ENCODE measurements at regions not wholly inside any gene's neighbourhood (a gene's known extent, or its start where the extent isn't known, plus 50 kb on each side); places are given as distances from the start of the nearest gene placed in this dataset.

DNA sequence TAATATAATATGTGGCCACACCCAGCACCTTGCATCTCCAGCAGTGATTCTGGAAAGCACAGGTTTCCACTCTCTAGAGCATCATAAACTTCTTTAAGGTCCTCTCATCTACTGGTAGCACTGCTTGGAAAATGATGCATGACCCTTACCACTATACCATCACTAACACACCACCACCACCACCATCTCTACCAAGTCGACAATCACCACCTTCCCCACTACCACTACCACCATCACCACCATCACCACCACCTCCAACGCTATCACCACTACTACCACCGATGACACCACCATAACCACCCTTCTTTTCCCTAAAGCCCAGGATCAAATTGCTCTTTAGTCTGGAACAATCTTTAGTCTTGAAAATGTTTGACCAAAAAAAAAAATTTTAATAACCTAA, 390.4 kb downstream of the SUCLA2 start:
- no peak for ATAC-seq (ENCODE audit: low read depth)
- no peak for TF ChIP-seq EZH2 (IDR thresholded peaks at IDR 0.05; ENCODE audit: borderline replicate concordance, insufficient read depth, low read depth, low read length, poor library complexity, severe bottlenecking)
- TF ChIP-seq, protein P1, sequence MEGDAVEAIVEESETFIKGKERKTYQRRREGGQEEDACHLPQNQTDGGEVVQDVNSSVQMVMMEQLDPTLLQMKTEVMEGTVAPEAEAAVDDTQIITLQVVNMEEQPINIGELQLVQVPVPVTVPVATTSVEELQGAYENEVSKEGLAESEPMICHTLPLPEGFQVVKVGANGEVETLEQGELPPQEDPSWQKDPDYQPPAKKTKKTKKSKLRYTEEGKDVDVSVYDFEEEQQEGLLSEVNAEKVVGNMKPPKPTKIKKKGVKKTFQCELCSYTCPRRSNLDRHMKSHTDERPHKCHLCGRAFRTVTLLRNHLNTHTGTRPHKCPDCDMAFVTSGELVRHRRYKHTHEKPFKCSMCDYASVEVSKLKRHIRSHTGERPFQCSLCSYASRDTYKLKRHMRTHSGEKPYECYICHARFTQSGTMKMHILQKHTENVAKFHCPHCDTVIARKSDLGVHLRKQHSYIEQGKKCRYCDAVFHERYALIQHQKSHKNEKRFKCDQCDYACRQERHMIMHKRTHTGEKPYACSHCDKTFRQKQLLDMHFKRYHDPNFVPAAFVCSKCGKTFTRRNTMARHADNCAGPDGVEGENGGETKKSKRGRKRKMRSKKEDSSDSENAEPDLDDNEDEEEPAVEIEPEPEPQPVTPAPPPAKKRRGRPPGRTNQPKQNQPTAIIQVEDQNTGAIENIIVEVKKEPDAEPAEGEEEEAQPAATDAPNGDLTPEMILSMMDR (IDR thresholded peaks at IDR 0.05), result no peak
- H3K27me3 ChIP-seq (replicated peaks in 1 of 4; ENCODE audit: control extremely low read depth in 1 of 4, control insufficient read depth in 3 of 4, insufficient read depth in 4 of 4, low read length in 3 of 4), result no peaks in the 10 kb centered on the region
- no peaks in the 10 kb centered on the region for H3K36me3 ChIP-seq (replicated peaks in 1 of 2; ENCODE audit: control extremely low read depth in 1 of 2, control insufficient read depth in 1 of 2, extremely low read depth in 1 of 2, insufficient read depth in 2 of 2, low read length in 1 of 2)
- H3K27ac ChIP-seq (ENCODE audit: low read length in 2 of 2), result no peak overlapping the region
- no peak for DNase-seq
- no peak overlapping the region for H3K4me3 ChIP-seq (ENCODE audit: control extremely low read depth in 1 of 5, extremely low read depth in 1 of 5, insufficient read depth in 1 of 5, low read depth in 2 of 5, low read length in 4 of 5)
- Mint-ChIP-seq H3K4me1 (no peaks in the 10 kb centered on the region), H3K4me3 (no peak overlapping the region), H3K27ac (no peak overlapping the region), H3K9me3 (ENCODE audit: insufficient read depth) (no peaks in the 10 kb centered on the region), H3K27me3 (no peaks in the 10 kb centered on the region)
- intact Hi-C loops (cut with micrococcal nuclease), result no loop called here
- no peaks in the 10 kb centered on the region for H3K4me1 ChIP-seq (ENCODE audit: control insufficient read depth in 2 of 2, insufficient read depth in 2 of 2, low read length in 2 of 2)
- H3K9ac ChIP-seq (ENCODE audit: low read length), result no peak overlapping the region
- no peak overlapping the region for H2AFZ ChIP-seq (ENCODE audit: insufficient read depth, low read depth, low read length, poor library complexity, severe bottlenecking)
- CTCF ChIA-PET, result no interaction called here
- POLR2A ChIA-PET, result no interaction called here
- H3K9me3 ChIP-seq (ENCODE audit: control extremely low read depth in 1 of 3, control insufficient read depth in 2 of 3, insufficient read depth in 1 of 3, low read length in 2 of 3), result no peaks in the 10 kb centered on the region
- WGBS (ENCODE audit: insufficient coverage), result 96% methylated on average over 3 of the region's 3 CpGs
- no peaks in the 10 kb centered on the region for H3K79me2 ChIP-seq (ENCODE audit: control insufficient read depth, insufficient read depth, low read length)
- H3K4me2 ChIP-seq (replicated peaks; ENCODE audit: low read depth, low read length, poor library complexity, severe bottlenecking), result no peak overlapping the region
- H4K20me1 ChIP-seq (ENCODE audit: control insufficient read depth, insufficient read depth, low read length, poor library complexity, severe bottlenecking), result no peaks in the 10 kb centered on the region

DNA sequence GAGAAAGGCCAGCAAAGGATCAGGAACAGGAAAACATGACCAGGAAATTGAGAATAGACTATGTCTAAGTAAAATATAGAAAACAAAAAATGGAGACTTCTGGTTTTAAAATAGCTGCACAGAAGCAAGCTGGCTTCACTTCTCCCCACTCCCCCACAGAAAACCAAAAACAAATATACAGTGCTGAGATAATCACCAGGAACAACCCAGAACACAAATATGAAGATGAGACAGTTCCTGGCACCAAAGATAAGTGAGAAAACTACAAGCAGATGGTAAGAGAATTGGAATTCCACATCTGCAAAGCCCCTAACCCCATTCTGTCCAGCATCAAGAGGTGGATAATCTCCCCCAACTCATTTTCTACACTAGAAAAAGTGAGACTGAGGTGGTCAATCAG, 397.7 kb downstream of the SUCLA2 start:
- Histone ChIP-seq H3K79me2 (ENCODE audit: control insufficient read depth, insufficient read depth, low read length) (no peaks in the 10 kb centered on the region), H3K9me3 (ENCODE audit: control extremely low read depth in 1 of 3, control insufficient read depth in 2 of 3, insufficient read depth in 1 of 3, low read length in 2 of 3) (no peaks in the 10 kb centered on the region), H3K4me3 (ENCODE audit: control extremely low read depth in 1 of 5, extremely low read depth in 1 of 5, insufficient read depth in 1 of 5, low read depth in 2 of 5, low read length in 4 of 5) (no peak overlapping the region), H2AFZ (ENCODE audit: insufficient read depth, low read depth, low read length, poor library complexity, severe bottlenecking) (no peak overlapping the region), H3K4me1 (ENCODE audit: control insufficient read depth in 2 of 2, insufficient read depth in 2 of 2, low read length in 2 of 2) (no peaks in the 10 kb centered on the region), H3K9ac (ENCODE audit: low read length) (no peak overlapping the region), H3K27ac (ENCODE audit: low read length in 2 of 2) (no peak overlapping the region), H4K20me1 (ENCODE audit: control insufficient read depth, insufficient read depth, low read length, poor library complexity, severe bottlenecking) (no peaks in the 10 kb centered on the region), H3K36me3 (replicated peaks in 1 of 2; ENCODE audit: control extremely low read depth in 1 of 2, control insufficient read depth in 1 of 2, extremely low read depth in 1 of 2, insufficient read depth in 2 of 2, low read length in 1 of 2) (no peaks in the 10 kb centered on the region), H3K4me2 (replicated peaks; ENCODE audit: low read depth, low read length, poor library complexity, severe bottlenecking) (no peak overlapping the region), H3K27me3 (replicated peaks in 1 of 4; ENCODE audit: control extremely low read depth in 1 of 4, control insufficient read depth in 3 of 4, insufficient read depth in 4 of 4, low read length in 3 of 4) (no peaks in the 10 kb centered on the region)
- ChIA-PET POLR2A (no interaction called here), CTCF (no interaction called here)
- DNase-seq (no peak), ATAC-seq (ENCODE audit: low read depth) (no peak)
- H3K27ac Mint-ChIP-seq, result no peak overlapping the region
- no peaks in the 10 kb centered on the region for H3K4me1 Mint-ChIP-seq
- peaks cover 4% of the 10 kb centered on the region for H3K27me3 Mint-ChIP-seq
- intact Hi-C loops (cut with micrococcal nuclease), result no loop called here
- H3K9me3 Mint-ChIP-seq (ENCODE audit: insufficient read depth), result no peaks in the 10 kb centered on the region
- no peak overlapping the region for H3K4me3 Mint-ChIP-seq
- no peak for TF ChIP-seq EZH2 (IDR thresholded peaks at IDR 0.05; ENCODE audit: borderline replicate concordance, insufficient read depth, low read depth, low read length, poor library complexity, severe bottlenecking)
- TF ChIP-seq, protein P1 (IDR thresholded peaks at IDR 0.05), result no peak

All from B cell (primary cell).